ENCODE measurements at regions not wholly inside any gene's neighbourhood (a gene's known extent, or its start where the extent isn't known, plus 50 kb on each side); places are given as distances from the start of the nearest gene placed in this dataset.

DNA sequence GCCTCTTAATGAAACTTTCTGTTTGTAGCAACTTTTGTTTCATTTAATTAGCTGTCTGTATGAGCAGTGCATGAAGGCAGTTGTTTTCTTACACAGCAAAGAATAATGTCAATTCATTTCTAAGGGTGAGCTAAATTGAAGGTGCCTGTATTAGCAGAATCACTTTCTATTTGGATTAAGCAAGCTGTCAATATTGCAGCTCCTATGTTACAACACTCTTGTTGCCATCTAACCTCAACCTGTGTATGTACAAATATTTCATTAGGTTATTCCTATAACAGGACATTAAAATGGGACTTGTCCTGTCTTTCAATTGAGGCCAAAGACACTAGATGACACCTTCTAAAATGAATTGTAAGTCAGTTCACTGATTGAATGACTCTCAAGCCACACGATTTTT is 647.5 kb downstream of the UTRN start:
- no peak for DNase-seq (ENCODE audit: low read depth)
- H3K4me3 ChIP-seq (ENCODE audit: low read length): no peak overlapping the region
- TF ChIP-seq, protein P1, sequence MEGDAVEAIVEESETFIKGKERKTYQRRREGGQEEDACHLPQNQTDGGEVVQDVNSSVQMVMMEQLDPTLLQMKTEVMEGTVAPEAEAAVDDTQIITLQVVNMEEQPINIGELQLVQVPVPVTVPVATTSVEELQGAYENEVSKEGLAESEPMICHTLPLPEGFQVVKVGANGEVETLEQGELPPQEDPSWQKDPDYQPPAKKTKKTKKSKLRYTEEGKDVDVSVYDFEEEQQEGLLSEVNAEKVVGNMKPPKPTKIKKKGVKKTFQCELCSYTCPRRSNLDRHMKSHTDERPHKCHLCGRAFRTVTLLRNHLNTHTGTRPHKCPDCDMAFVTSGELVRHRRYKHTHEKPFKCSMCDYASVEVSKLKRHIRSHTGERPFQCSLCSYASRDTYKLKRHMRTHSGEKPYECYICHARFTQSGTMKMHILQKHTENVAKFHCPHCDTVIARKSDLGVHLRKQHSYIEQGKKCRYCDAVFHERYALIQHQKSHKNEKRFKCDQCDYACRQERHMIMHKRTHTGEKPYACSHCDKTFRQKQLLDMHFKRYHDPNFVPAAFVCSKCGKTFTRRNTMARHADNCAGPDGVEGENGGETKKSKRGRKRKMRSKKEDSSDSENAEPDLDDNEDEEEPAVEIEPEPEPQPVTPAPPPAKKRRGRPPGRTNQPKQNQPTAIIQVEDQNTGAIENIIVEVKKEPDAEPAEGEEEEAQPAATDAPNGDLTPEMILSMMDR (conservative IDR thresholded peaks at IDR 0.05; ENCODE audit: low read length): no peak

DNA sequence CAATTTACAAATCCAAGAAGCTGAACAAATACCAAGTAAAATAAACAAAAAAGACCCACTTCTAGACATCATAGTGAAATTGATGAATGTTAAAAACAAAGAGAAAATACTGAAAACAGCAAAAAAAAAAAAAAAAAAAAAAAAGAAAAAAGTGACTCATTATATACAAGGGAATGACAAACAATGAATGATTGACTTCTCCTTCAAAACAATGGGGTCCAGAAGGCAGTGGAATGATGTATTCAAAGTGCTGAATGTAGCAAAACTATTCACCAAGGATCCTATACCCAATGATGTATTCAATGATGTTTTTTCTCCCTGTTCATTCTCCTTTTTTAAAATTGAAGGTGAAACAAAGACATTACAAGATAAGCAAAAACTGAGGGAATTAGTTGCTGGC is 650.0 kb downstream of the UTRN start:
- DNase-seq (ENCODE audit: low read depth): no peak
- no peak overlapping the region for H3K4me3 ChIP-seq (ENCODE audit: low read length)
- TF ChIP-seq, protein P1 (conservative IDR thresholded peaks at IDR 0.05; ENCODE audit: low read length): no peak

DNA sequence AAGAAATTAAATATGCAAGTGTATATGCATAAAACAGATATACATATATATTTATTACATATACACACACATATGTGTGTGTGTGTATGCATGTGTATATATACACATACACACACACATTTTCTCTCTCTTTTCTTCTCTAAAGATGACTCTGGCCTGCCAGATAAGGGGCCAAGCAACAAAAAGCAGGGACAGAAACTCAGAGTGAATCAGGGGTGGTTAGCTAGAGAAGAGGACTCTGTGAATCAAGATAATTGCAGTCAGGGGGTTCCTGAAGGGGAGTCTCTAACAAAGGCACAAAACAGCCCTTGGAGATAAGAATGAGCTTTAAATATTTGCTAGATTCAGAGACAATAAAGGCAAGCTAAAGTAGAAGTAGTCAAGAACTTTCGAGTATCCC is 650.5 kb downstream of the UTRN start:
- no peak for DNase-seq (ENCODE audit: low read depth)
- TF ChIP-seq, protein P1 (conservative IDR thresholded peaks at IDR 0.05; ENCODE audit: low read length): no peak
- H3K4me3 ChIP-seq (ENCODE audit: low read length): no peak overlapping the region

DNA sequence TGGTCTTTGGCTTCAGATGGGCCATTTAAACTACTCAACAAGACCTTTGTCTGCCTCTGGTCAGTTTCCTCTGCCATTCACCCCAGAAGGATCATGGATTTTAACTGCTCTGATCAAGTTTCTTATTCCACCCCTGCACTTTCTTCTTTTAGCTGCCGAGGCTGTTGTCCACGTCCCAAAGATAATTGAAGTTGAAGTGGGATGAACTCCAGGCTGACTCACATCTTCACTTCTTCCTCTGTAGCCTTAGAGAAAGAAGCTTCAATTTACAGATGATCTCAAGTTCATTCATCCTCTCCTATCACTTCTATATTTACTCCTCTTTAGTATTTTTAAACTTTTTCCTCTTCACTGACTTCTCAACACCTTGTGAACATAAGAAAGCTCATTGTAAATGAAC is 651.6 kb downstream of the UTRN start:
- no peak overlapping the region for H3K4me3 ChIP-seq (ENCODE audit: low read length)
- peak; percentile 20 for DNase-seq (ENCODE audit: low read depth)
- TF ChIP-seq, protein P1 (conservative IDR thresholded peaks at IDR 0.05; ENCODE audit: low read length): no peak

DNA sequence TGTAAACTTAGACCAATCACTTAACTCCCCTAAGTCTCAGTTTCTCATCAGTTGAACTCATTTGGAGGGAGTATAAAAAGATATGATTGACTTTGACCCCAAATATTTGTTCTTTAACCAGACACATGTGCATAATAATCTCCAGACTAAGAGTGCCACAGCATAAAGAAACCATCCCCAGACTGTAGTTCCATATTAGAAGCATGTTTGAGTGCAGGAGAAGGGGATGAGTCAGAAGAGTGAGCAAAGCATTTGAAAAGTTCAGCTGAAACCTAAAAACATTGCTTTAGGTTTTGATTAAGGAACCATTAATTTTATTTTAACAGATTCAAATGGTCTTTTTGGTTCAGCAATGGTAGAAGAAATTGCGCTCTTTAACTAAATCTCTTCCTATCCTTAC is 654.8 kb downstream of the UTRN start:
- peak; percentile 38 for DNase-seq (ENCODE audit: low read depth)
- TF ChIP-seq, protein P1 (conservative IDR thresholded peaks at IDR 0.05; ENCODE audit: low read length): no peak
- no peak overlapping the region for H3K4me3 ChIP-seq (ENCODE audit: low read length)

DNA sequence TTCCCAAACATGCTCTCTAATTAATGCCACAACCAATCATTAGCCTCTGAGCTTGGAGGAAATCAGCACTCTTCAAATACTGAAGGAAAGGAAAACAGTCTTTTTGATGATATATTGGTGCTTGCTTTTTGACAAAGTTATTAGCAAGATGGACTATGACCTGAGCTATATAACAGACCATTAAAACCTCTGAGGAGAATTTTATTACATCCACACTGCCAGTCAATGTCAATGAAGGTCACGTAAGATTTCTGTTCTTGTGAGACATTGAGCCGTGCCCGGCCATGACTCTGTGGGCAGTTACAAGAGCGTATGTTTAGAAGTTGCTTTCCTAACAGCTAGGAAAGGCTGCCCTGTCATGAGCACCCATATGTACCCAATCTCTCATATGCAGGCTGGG is 659.0 kb downstream of the UTRN start:
- no peak overlapping the region for H3K4me3 ChIP-seq (ENCODE audit: low read length)
- TF ChIP-seq, protein P1 (conservative IDR thresholded peaks at IDR 0.05; ENCODE audit: low read length): no peak
- no peak for DNase-seq (ENCODE audit: low read depth)

DNA sequence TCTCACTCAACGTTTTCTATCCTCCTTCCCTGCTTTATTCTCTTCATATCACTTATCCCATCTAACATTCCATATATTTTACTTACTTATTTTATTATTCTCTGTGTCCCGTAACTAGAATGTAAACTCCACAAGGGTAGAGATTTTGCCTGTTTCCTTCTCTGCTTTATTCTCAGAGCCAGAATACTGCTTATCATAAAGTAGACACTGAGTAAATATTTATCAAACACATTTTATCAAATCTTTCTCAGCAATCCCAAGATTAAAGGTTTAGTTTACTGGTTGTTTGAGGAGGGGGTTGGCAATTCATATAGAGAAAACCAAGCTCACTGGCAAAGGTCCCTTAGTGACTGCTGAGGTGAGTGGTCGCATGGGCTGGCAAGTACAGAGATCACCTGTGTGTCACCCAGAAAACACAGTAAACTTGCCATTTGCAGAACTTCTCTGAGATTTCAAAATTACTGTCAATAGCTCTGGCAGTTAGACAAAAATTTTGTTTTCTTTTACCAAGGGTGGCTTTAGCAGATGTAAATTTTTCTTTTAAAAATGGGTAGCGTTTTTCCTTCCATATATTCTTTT is 662.4 kb downstream of the UTRN start:
- no peak for DNase-seq (ENCODE audit: low read depth)
- H3K4me3 ChIP-seq (ENCODE audit: low read length): no peak overlapping the region
- TF ChIP-seq, protein P1 (conservative IDR thresholded peaks at IDR 0.05; ENCODE audit: low read length): no peak

Data from AG10803 (cell line).